Left lung (tissue), 4 donors: ENCODE measurements at regions not wholly inside any gene's neighbourhood (a gene's known extent, or its start where the extent isn't known, plus 50 kb on each side); places are given as distances from the start of the nearest gene placed in this dataset.

ENCODE experiments used
- ATAC-seq: fragments of 200-7000 bp; cut with Tn5 transposase; one replicate; pipeline ENCODE4 v1.9.1; 2020; ENCODE audit warnings: moderate library complexity
- DNase-seq, 4 donors: peaks; one replicate each; pipeline ENCODE4 v3.0.0-alpha.2; 2013 to 2020
- H3K27ac ChIP-seq, 2 donors: fragments of 200-600 bp; sonication (generic) in 1 of 2; one replicate each; pipeline versions ENCODE4 v1.5.0 to v1.8.0; 2020 to 2021
- H3K27me3 ChIP-seq, 2 donors: fragments of 200-600 bp; sonication (generic) in 1 of 2; one replicate each; pipeline versions ENCODE4 v1.5.0 to v1.8.0; 2020 to 2021
- H3K36me3 ChIP-seq, 2 donors: fragments of 200-600 bp; sonication (generic) in 1 of 2; one replicate each; pipeline versions ENCODE4 v1.5.0 to v1.8.0; 2020 to 2021
- H3K4me1 ChIP-seq, 2 donors: fragments of 200-600 bp; one replicate each; pipeline ENCODE4 v1.8.0; 2021
- H3K4me3 ChIP-seq, 2 donors: fragments of 200-600 bp; sonication (generic) in 1 of 2; one replicate each; pipeline versions ENCODE4 v1.5.0 to v1.8.0; 2020 to 2021; ENCODE audit warnings: mild to moderate bottlenecking in 1 of 2
- H3K9me3 ChIP-seq, 2 donors: fragments of 200-600 bp; sonication (generic) in 1 of 2; one replicate each; pipeline versions ENCODE4 v1.5.0 to v1.8.0; 2020 to 2021
- intact Hi-C, 2 donors: fragments of 100-400 bp; cut with DNase I; formaldehyde crosslinking; loops; one replicate each; pipeline versions ENCODE4 v1.11.2 to v1.14.2; 2022
- TF ChIP-seq, protein P1 (sequence below), 2 donors: fragments of 200-600 bp; sonication (generic) in 1 of 2; IDR thresholded peaks; one replicate each; pipeline versions ENCODE4 v1.5.0 to v1.8.0; 2021; ENCODE audit warnings: antibody characterized with exemption in 2 of 2
- donor health status: DM: no; HTN: yes; CAD: no.
- donor health status: DM: no; HTN: no; CAD: no.

DNA sequence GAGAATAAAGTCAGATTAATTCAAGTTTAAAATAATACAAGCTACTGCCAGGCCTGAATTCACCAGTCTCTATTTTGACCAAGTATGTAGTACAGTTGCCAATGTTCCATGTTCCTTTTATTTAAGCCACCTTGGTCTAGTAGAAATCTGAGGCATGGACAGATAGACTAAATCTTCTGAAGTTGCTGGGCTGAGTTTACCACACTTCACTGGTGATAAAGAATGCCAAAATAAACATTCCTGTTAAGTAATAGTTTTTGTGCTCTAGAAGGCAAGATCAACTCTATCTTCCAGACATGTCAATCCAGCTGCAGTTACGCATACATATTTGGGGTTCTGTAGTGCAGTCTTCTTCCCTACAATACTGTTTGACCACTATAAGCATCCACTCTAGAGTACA is 83.9 kb upstream of the C11orf87 start:
- DNase-seq (no peak), ATAC-seq (no peak)
- Histone ChIP-seq H3K27me3 (no peaks in the 10 kb centered on the region), H3K27ac (no peak overlapping the region), H3K4me3 (no peak overlapping the region), H3K9me3 (no peaks in the 10 kb centered on the region), H3K36me3 (no peaks in the 10 kb centered on the region), H3K4me1 (no peaks in the 10 kb centered on the region)
- intact Hi-C loops: no loop called here
- TF ChIP-seq, protein P1, sequence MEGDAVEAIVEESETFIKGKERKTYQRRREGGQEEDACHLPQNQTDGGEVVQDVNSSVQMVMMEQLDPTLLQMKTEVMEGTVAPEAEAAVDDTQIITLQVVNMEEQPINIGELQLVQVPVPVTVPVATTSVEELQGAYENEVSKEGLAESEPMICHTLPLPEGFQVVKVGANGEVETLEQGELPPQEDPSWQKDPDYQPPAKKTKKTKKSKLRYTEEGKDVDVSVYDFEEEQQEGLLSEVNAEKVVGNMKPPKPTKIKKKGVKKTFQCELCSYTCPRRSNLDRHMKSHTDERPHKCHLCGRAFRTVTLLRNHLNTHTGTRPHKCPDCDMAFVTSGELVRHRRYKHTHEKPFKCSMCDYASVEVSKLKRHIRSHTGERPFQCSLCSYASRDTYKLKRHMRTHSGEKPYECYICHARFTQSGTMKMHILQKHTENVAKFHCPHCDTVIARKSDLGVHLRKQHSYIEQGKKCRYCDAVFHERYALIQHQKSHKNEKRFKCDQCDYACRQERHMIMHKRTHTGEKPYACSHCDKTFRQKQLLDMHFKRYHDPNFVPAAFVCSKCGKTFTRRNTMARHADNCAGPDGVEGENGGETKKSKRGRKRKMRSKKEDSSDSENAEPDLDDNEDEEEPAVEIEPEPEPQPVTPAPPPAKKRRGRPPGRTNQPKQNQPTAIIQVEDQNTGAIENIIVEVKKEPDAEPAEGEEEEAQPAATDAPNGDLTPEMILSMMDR (IDR thresholded peaks at IDR 0.05): no peak

DNA sequence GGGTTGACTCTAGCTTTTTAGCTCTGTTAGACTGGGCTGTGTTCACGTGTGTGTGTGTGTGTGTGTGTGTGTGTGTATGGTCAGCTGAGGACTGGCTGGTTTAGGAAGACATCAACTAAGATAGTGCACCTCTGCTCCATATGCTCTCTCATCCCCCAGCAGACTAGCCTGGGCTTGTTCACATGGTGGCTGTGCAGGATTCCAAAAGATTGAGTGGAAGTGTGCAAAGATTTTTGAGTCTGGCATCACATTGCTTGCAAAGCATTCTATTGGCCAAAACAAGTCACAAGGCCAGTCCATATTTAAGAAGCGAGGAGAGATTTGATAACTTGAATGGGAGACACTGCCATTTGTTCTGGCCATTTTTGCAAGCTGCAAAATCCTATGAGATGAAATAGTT is 79.7 kb upstream of the C11orf87 start:
- TF ChIP-seq, protein P1 (IDR thresholded peaks at IDR 0.05): no peak
- Histone ChIP-seq H3K4me3 (no peak overlapping the region), H3K9me3 (peaks cover 0 to 1% of the 10 kb centered on the region in 2 donors), H3K27me3 (no peaks in the 10 kb centered on the region), H3K4me1 (no peaks in the 10 kb centered on the region), H3K36me3 (no peaks in the 10 kb centered on the region), H3K27ac (no peak overlapping the region)
- ATAC-seq (no peak), DNase-seq (no peak)
- intact Hi-C loops: no loop called here

DNA sequence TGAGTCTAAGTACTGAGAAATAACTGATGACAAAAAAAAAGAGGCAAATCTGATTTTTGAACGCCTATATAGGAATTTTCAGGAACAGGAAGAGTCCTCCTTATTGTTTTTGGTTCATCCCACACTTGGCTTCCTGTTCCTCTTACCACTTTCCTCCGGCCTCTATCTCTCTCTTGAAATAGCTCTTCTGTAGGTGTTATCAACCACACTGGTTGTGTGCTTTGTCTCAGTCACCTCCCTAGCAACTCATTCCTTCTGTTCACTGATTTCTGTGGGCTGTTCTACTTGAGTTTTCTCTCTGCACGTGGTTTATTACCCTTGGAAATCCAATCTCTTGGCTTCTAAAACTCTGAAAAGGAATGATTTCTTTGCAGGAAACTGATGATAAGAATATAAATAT is 78.7 kb upstream of the C11orf87 start:
- Histone ChIP-seq H3K9me3 (peaks cover 0 to 3% of the 10 kb centered on the region in 2 donors), H3K36me3 (no peaks in the 10 kb centered on the region), H3K4me3 (no peak overlapping the region), H3K27ac (no peak overlapping the region), H3K4me1 (no peaks in the 10 kb centered on the region), H3K27me3 (no peaks in the 10 kb centered on the region)
- TF ChIP-seq, protein P1 (IDR thresholded peaks at IDR 0.05): no peak
- ATAC-seq: no peak
- intact Hi-C loops: no loop called here
- DNase-seq: no peak

DNA sequence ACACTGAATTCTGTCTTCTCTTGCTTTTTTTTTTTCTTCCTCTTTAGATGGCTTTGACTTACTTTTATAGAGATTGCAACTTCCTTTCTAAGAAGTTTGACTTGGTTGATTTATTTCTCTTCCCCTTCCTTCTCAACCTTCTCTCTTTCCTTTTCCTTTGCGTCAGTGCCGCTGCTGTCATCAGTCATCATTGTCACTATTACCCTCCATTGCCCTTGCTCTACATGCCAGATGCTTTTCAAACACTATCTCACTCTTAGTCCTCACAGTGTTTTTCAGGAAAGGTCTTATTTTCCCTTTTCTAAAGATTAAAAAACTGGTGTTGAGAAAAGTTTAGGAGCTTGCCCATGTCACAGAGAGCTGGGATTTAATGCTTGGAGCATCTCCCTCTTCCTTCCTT is 74.7 kb upstream of the C11orf87 start:
- no peaks in the 10 kb centered on the region for H3K4me1 ChIP-seq
- H3K27me3 ChIP-seq: no peaks in the 10 kb centered on the region
- no peak overlapping the region for H3K27ac ChIP-seq
- ATAC-seq: no peak
- H3K4me3 ChIP-seq: no peak overlapping the region
- DNase-seq: no peak
- intact Hi-C loops: no loop called here
- TF ChIP-seq, protein P1 (IDR thresholded peaks at IDR 0.05): no peak
- peaks cover 0 to 3% of the 10 kb centered on the region in 2 donors for H3K9me3 ChIP-seq
- H3K36me3 ChIP-seq: no peaks in the 10 kb centered on the region

DNA sequence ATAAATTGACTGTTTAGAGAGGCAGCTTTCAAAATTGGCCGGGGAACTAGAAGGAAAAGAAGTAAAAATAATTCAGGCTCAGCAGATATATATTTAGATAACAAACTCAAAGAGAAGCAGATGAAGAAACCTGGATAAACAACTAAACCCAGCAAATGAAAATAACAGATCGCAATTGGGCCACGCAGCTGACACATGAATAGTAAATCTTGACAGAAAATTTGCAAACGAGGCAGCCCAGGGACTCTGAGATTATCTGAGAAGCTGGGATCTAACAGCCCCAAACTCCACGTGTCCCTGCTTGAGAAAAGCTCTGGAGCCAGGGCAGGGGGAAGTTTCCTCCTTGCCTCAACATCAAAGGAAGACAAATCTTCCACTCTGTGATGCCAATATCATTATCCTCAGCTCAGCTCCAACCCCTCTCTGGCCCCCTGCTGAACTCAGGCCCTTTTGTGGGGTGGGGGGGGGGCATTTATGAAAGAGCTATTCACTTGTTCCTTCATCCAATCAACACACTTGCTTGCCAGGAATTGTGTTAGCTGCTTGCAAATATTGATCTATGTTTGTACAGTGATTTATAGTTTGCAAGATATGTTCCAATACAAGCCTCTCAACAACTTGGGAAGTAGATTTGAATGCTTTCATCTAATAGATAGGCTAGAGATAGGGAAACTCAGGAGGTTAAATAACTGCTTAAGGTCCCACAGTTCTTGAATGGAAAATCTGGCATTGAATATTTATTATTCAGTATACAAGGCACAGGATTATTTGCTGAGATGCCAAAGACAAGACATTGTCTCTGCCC is 72.5 kb upstream of the C11orf87 start:
- TF ChIP-seq, protein P1 (IDR thresholded peaks at IDR 0.05): no peak
- H3K27ac ChIP-seq: no peak overlapping the region
- H3K27me3 ChIP-seq: no peaks in the 10 kb centered on the region
- ATAC-seq (no peak), DNase-seq (no peak)
- no peak overlapping the region for H3K4me3 ChIP-seq
- H3K36me3 ChIP-seq: no peaks in the 10 kb centered on the region
- no peaks in the 10 kb centered on the region for H3K4me1 ChIP-seq
- H3K9me3 ChIP-seq: peaks cover 0 to 3% of the 10 kb centered on the region in 2 donors
- intact Hi-C loops: no loop called here
